GM20000 (cell line): ENCODE measurements at regions not wholly inside any gene's neighbourhood (a gene's known extent, or its start where the extent isn't known, plus 50 kb on each side); places are given as distances from the start of the nearest gene placed in this dataset.

ENCODE experiments used
- DNase-seq: peaks from one replicate; pipeline ENCODE4 v3.0.0; 2012; ENCODE audit warnings: low spot score
- TF ChIP-seq, protein P1 (sequence below): IDR thresholded peaks from 2 replicates; pipeline ENCODE4 v1.5.1; 2012; ENCODE audit warnings: mild to moderate bottlenecking, control low read depth; ENCODE audit errors: extremely low read depth, missing control alignments

GRCh38 chr14:99025418-99025817, 246.6 kb downstream of the BCL11B start:
- no peak for DNase-seq
- TF ChIP-seq, protein P1, sequence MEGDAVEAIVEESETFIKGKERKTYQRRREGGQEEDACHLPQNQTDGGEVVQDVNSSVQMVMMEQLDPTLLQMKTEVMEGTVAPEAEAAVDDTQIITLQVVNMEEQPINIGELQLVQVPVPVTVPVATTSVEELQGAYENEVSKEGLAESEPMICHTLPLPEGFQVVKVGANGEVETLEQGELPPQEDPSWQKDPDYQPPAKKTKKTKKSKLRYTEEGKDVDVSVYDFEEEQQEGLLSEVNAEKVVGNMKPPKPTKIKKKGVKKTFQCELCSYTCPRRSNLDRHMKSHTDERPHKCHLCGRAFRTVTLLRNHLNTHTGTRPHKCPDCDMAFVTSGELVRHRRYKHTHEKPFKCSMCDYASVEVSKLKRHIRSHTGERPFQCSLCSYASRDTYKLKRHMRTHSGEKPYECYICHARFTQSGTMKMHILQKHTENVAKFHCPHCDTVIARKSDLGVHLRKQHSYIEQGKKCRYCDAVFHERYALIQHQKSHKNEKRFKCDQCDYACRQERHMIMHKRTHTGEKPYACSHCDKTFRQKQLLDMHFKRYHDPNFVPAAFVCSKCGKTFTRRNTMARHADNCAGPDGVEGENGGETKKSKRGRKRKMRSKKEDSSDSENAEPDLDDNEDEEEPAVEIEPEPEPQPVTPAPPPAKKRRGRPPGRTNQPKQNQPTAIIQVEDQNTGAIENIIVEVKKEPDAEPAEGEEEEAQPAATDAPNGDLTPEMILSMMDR: no peak

DNA sequence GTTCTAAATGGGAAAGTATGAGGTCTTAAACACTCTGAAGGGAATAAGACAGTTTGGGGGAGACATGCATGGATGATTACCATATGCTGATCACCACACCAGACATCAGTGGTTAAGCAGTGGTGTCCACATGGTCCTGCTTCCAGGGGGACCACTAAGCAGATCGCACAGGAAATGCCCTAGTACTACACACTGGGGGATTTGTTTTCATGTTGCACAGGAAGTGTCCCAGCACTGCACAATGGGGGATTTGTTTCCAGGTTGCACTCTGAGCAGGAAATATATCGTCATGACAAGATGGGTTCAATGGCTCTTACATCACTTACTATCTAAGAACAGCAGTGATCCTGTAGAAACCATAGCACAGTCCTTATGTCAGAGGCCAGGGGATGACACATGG, 245.5 kb downstream of the BCL11B start:
- DNase-seq: no peak
- TF ChIP-seq, protein P1: no peak

- no peak for DNase-seq
- TF ChIP-seq, protein P1: no peak
Measured at GRCh38 chr14:99028041-99028440, 244.0 kb downstream of the BCL11B start.

DNA sequence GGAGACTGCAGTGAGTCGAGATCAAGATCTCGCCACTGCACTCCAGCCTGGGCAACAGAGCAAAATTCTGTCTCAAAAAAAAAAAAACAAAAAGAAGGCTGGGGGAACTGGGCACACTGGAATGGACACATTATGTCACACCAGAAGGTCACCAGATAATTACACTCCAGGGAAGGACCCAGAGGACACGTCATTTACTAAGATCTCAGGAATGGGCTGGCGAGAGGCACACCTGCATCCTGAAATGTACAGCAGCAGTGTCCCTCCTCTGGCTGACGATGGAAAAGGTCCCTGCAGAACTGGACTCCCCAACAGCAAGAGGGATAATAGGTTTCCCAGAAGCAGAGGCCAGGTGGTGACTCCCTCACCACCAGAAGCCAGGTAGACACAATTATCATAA, 243.5 kb downstream of the BCL11B start:
- TF ChIP-seq, protein P1: no peak

DNA sequence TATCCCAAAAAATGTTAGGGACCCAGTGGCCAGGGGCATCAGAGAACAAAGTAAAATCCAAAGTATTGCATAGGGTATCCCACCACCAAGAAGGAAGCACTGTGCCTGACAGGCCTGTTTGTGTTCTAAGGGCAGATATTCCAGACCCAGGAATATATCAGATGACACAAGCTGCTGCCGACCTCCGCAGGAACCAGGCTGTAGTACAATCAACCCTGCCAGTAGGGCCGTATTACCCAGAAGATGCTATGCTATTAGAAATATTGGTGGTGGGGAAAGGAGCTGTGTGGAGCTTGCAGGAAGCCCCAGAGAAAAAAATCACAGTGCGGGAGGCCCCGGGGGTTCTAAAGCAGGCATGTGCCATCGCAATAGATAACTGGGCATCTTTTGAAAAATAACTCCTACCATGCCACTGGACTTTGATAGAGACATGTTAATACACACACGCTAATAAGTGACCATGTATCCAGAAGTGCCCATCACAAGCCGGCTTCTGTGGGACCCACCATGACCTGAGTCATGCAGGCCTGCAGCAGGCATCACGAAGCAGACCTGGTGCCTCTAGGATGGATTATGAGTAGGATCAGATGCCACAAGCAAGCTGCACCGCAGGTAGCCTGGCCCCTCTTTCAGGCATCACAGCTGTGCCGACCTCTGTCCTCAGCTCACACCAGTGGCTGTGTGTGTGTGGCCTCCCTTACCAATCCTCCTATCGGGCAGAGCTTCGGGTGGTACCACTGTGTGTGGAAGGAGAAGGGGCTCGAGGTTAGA, 242.7 kb downstream of the BCL11B start:
- TF ChIP-seq, protein P1: no peak

More for the DNA sequence above, 243.5 kb downstream of the BCL11B start:
- no peak for DNase-seq

GRCh38 chr14:99029916-99030305, 242.1 kb downstream of the BCL11B start:
- DNase-seq: no peak
- TF ChIP-seq, protein P1: no peak

More for the DNA sequence above, 242.7 kb downstream of the BCL11B start:
- DNase-seq: no peak

GRCh38 chr14:99030454-99030853, 241.5 kb downstream of the BCL11B start:
- TF ChIP-seq, protein P1: no peak
- no peak for DNase-seq
